SHP77 (cell line): ENCODE measurements at regions not wholly inside any gene's neighbourhood (a gene's known extent, or its start where the extent isn't known, plus 50 kb on each side); places are given as distances from the start of the nearest gene placed in this dataset.
"Not testable (repeated sequence)": the region's sequence is repeated elsewhere in the genome, so short reads cannot be mapped to it uniquely, and the experiment has no call there.

ENCODE experiments used
- DNase-seq, 2 experiments: peaks; one replicate each; lab custom pipeline; 2025; lab: John Stamatoyannopoulos, UW

DNA sequence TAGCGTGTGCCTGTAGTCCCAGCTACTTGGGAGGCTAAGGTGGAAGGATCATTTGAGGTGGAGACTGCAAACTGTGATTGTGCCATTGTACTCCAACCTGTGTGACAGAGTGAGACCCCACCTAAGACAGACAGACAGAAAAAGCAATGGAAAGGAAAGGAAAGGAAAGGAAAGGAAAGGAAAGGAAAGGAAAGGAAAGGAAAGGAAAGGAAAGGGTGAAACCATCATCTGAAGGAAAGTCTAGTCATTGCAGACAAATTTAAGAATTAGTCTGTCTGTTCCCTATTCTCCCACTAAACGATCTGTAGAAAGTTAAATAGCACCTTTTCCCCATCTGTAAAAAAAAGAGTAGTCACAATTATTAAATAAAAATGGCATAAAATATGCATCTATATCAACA lies 91.1 kb upstream of the SKAP2 start:
- DNase-seq, result no peak

- DNase-seq, result no peak
These were observed 90.6 kb upstream of the SKAP2 start for GRCh38 chr7:26954951-26955350.

DNA sequence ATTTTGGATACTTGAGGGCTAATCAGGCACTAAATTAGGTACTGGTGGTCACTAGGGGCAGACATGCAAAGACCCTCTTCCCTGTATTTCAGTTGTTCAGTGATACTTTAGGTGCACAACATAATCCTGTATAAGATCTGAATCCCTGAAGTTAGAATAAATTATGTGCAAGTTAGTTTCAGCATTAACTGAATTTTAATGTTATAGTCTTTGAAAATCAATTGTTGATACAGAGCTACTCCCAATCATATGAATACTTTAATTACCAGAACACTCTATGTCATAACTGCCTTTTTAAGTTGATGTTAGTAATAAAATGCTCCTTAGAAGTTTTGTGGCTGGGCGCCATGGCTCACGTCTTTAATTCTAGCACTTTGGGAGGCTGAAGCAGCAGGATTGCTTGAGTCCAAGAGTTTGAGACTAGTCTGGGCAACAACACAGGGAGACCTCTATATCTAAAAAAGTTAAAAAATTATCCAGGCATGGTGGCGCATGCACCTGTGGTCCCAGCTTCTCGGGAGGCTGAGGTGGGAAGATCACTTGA lies 87.1 kb upstream of the SKAP2 start:
- DNase-seq, result no peak

DNA sequence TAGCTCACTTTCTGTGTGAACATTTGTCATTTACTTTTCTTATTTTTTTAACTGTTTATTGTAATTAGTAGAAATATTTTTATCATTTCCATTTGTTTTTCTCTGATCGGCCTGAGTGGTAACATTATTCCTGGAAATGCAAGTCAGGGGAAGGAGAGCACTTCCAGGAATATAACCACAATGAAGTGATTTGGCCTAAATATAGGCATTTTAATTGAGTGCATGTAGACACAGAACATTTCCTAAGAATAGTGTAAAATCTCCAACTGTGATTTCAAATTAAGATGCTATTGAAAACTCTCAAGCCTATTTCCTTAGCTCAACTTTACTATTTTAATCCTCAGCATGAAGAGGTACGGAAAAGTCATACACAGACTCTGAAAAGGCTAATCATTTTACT lies 86.5 kb upstream of the SKAP2 start:
- DNase-seq, result no peak

DNA sequence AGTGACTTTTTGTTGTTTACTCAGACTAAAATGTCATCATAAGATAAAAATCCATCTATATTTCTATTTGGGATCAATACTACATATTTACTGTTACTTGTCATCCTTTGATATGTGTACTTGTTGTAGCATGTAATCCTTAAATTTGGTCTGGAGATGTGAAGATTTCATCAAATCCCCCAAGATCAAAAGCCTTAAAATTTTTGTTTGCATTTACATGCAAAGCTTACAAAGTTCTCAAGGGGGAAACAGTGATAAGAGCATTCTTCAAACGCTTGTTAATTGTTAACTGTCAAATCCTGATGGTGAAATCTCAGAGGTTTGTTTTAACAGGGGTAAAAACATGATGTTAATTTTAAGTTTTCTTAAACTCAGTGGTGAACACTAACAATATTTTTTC lies 84.9 kb upstream of the SKAP2 start:
- no peak for DNase-seq

DNA sequence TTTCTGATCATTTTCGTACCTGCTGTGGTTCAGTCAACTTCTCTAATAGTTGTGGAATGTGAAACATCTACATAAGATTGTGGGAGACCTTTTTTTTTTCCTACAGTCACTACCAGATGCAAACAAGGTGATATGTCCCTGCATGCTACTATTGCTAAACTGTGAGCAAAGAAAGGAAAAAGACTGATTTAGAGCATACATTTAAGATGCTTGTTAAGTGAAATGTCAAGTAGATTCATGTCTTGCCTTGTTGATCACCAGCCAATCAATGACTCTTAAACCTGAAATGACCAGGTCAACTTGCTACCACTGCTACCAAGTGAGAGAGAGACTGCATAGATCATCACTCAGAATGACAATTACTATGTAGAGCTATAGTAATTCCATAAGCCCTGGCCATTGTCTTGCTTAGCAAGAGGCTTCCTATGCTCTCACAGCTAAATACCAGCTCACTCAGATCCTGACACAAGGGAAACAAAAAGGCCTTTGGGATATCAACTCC lies 84.3 kb upstream of the SKAP2 start:
- DNase-seq, result no peak

GRCh38 chr7:26944501-26945358 lies 80.3 kb upstream of the SKAP2 start:
- DNase-seq, result peak; percentile 27 to 39

GRCh38 chr7:26937939-26938623 lies 73.7 kb upstream of the SKAP2 start:
- DNase-seq, result no peak

DNA sequence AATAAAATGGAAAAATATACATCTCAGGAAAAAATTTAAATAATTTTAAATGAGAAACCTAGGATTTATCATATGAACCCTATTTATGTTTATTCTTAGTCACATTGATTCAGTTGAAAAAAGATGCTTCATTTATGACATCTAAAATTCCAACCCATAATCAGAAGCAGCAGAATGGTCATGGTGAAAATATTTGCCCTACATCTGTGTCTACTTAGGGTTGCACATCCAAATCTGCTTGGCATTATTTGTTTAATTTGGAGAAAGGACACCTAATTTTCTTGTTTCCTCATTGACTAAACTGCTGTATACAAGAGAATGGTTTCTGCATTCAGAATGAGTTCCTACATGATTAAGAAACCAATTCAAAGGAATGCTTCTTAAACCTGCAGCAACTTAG lies 72.9 kb upstream of the SKAP2 start:
- no peak for DNase-seq

DNA sequence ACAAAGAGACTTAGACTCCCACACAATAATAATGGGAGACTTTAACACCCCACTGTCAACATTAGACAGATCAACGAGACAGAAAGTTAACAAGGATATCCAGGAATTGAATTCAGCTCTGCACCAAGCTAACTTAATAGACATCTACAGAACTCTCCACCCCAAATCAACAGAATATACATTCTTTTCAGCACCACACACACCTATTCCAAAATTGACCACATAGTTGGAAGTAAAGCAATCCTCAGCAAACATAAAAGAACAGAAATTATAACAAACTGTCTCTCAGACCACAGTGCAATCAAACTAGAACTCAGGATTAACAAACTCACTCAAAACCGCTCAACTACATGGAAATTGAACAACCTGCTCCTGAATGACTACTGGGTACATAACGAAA lies 68.2 kb upstream of the SKAP2 start:
- DNase-seq, result not testable (repeated sequence)

GRCh38 chr7:26930845-26931244 lies 66.5 kb upstream of the SKAP2 start:
- no peak for DNase-seq

DNA sequence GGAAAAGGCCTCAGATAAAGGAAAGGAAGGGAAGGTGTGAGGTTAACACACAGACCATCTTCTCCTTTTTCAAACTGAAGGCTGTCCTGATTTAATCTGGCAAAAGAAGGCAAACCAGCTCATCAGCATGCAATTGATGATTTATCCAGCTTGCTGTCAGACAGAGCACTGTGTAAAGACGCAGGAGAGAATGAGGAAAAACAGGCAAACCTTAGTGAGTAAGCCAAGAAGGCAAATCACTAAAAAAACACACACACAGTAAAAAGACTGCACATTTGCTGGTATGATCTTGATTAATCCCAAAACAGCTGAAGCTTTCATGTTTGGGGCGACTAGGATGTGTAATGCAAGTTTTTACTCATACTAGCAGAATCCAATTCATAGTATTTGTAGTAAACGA lies 65.8 kb upstream of the SKAP2 start:
- DNase-seq, result no peak

DNA sequence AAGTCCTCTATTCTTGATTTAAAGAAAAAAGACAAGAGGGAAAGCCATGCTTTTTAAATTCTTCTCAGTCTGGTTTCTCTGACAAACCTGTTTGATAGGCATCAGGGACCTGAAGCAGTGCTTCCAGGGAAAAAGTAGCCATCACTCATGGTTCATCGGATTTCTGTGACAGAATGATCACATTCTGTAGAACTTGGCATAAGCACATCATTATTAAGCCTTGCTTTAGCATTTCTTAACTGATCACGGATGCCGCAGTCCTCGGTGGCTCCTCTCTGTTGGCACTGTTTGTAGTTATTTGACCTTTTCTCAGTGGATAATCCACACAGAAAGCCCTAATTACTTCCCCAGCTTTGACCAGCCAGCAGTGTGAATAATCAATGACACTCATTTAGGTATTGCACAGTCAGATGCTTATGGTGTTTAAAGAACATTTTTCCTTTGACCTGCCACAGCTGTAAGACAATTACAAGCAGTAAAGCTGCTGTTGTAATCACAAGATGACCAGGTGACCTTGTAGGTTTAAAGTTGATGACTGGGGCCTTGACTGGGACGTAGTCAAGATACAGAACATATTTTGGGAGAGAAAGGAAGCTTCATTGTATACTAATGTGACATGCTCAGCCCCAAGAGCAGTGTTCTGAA lies 64.4 kb upstream of the SKAP2 start:
- DNase-seq, result no peak

- DNase-seq, result no peak
These were observed 61.4 kb upstream of the SKAP2 start for GRCh38 chr7:26925768-26926167.

DNA sequence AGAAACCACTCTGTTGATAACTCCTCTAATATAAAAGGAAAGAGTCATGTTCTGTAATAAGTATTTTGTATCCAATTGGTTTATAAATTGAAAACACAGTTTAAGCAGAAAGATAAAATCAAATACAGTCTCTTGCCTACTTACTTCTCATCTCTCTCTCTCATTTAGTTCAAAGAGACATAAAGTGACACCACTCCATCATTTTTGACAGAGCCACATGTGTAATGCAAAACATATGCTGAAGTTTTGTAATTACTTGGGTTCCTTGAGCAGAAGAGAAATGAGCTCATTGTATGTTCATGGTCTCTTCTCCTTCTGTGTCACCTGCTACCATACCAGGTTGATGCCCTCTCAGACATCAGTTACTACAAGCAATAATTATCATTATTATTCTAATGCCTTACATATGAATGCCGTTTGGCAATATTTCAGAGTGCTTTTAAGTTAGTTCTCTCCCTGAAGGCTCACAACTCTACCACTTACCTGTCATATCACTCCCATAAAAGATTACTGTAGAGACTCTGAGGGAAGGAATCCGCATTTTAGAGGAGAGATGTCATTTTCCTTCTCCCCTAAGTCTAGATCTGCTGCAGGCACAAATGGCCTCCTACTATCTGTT lies 59.9 kb upstream of the SKAP2 start:
- DNase-seq, result no peak

GRCh38 chr7:26919906-26920493 lies 55.6 kb upstream of the SKAP2 start:
- no peak for DNase-seq

- DNase-seq, result no peak
These were observed 53.9 kb upstream of the SKAP2 start for GRCh38 chr7:26918241-26918640.

DNA sequence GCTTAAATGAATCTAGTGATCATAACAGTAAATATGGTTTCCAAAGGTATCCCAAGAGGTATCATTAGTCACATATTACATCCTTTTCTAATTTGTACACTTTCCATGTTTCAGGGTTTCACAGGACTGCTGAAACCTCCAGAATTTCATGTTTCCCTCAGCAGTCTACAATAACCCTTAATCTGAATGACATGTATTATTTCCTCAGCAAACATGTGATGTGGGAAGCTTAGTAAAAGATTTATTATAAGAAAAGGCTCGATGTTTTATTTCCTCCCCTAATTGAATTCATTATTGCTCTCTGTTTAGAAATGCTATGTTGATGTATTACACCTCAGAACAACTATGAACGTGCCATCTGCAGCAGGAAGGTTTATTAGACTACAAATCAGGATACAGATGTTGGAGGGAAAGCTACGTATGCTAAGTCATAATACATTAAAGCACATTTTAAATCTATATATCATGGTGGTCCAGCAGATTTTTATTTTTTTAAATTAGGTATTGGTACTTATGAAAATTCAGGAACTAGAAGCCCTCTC lies 52.5 kb upstream of the SKAP2 start:
- no peak for DNase-seq

GRCh38 chr7:26916336-26916735 lies 51.9 kb upstream of the SKAP2 start:
- no peak for DNase-seq
